LNCAP (cell line): ENCODE measurements at regions not wholly inside any gene's neighbourhood (a gene's known extent, or its start where the extent isn't known, plus 50 kb on each side); places are given as distances from the start of the nearest gene placed in this dataset.

Experiments
- TF ChIP-seq, protein P1 (sequence below): fragments of 450-650 bp; IDR thresholded peaks from 2 replicates; pipeline ENCODE4 v1.5.1; 2017; ENCODE audit warnings: mild to moderate bottlenecking

DNA sequence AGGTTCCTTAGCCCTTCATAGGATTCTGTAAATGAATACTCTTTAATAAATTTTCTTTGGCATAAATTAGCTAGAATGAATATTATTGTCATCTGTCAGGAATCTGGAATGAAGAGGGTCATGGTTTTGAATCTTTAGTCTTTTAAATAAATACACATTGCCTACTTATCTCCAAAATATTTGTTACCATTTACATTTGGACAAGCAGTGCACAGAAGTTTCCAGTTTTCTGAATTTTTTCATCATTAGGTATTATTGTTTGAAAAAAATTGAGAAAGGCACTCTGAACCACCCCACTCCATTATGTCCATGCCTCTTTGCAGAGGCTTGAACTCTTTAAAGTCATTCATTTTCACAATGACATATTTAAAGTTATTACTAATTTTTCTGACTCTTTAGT, 549.0 kb upstream of the LUZP2 start:
- TF ChIP-seq, protein P1, sequence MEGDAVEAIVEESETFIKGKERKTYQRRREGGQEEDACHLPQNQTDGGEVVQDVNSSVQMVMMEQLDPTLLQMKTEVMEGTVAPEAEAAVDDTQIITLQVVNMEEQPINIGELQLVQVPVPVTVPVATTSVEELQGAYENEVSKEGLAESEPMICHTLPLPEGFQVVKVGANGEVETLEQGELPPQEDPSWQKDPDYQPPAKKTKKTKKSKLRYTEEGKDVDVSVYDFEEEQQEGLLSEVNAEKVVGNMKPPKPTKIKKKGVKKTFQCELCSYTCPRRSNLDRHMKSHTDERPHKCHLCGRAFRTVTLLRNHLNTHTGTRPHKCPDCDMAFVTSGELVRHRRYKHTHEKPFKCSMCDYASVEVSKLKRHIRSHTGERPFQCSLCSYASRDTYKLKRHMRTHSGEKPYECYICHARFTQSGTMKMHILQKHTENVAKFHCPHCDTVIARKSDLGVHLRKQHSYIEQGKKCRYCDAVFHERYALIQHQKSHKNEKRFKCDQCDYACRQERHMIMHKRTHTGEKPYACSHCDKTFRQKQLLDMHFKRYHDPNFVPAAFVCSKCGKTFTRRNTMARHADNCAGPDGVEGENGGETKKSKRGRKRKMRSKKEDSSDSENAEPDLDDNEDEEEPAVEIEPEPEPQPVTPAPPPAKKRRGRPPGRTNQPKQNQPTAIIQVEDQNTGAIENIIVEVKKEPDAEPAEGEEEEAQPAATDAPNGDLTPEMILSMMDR: no peak

DNA sequence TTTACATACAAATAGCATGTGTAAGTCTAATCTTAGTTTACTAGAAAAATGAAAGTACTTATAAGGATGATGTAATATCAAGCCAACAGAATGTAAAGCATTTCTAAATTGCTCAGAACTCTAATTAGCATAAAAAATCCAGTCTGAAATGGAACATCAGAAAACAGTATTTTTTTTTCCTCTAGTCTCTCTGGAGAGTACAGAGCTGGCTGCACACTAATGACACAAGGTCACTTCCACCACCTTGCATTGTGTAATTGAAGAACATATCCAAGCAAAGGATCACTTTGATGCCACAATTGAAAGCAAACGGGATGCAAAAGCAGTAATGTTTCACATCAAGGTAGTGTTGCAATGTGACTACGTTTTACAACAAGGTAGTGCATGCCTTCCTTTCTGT, 548.0 kb upstream of the LUZP2 start:
- TF ChIP-seq, protein P1: no peak

DNA sequence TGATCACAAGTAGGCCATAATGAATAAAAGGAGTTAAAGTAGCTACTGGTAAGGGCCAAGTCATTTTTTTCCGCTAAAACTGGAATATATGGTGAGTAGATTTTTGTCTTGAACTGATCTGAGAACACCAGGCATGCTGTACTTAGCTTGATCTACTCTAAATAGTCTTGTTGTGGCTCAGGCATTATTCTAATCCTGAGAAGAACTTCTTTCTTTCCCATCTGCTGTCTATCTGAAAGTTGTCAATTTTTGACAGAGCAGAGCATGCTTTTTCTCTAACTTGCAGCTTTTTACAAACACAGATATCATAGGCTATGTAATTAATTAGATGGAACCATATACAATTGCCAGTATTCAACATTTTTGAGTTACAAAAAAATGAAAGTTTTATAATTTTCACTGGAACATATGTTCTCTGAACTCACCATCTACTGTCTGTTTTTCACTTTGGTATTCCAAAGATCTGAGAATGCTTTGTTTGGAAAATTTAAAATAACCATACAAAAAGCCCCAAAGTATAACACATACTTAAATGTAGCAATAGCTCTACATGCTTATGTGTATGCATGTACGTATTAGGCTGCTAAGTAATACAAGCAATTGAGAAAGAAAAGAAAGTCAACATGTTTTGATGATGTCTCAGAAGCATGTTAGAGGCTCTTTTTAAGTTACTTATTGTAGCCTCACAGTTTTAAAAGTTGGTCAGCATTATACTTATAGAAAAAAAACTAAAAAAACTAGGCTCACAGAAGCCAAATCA, 542.7 kb upstream of the LUZP2 start:
- TF ChIP-seq, protein P1: no peak

DNA sequence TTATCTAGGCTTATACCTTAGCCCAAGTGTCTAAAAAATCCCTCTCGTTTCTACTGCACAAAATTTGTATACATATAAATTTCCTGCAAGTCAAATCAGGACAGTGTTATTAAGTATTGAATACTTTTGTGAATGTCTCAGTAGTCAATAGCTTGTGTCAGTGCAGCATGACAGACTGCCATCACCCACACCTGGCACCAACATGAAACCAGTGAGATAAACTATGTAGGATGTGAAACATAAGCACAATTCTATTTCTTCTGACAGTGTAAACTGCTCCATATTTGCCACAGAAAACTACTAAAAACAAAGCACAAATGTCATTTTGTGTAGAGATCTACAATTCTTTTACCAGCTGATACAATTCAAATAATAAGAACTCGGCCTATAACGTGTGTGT, 542.1 kb upstream of the LUZP2 start:
- TF ChIP-seq, protein P1: no peak

DNA sequence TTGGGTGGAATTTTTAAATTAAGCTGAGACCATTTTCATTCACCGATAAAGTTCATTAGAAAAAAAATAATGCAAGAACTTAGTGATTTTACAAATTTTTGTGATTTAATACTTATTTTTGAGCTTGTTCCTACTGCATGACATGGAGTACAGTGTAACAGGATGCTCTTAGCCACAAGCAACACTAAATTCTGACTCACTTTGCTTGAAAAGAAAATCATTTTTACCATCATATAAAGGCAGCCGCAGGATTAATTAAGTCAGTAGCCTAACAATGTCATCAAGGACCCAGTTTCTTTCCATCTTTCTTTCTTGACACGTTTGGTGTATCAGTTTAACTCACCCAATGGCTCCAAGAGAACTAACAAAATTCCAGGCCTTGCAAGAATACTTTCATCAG, 540.3 kb upstream of the LUZP2 start:
- TF ChIP-seq, protein P1: no peak

DNA sequence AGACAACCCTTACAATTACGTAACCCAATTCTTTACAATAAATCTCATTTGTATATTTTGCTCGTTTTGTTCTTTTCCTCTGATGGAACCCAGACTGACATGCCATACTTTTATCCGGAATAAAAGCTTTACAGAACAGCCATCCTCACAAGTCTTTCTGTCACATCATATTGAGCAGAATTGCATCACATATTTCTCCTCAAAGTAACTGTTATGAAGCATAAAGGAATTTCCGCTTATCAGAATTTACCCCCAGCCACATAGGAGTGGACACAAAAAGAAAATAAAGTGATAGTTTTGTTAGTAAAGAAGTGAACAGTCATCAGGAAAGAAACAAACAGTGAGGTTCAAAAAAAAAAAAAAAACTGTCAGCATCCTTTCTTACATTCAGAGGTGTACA, 539.5 kb upstream of the LUZP2 start:
- TF ChIP-seq, protein P1: no peak

DNA sequence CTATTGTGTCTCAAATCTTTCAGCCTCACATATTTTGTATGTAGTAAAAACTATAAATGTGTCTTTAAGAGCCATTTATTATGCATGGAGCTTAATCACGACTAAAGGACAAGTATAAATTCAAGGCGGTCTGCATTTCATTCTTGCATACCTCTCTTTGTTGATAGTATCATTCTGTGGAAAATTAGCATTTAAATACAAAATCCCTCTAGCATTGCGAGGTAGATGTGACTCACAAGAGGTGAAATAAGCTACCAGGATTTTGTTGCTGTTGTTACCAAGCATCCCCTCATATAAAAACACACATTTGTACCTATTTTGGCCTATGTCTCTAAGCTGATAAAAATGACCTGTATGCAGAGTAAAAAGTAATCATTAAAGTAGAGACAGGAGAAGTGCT, 537.4 kb upstream of the LUZP2 start:
- TF ChIP-seq, protein P1: no peak
